Naive thymus-derived CD4-positive, alpha-beta T cell (primary cell): ENCODE measurements at regions not wholly inside any gene's neighbourhood (a gene's known extent, or its start where the extent isn't known, plus 50 kb on each side); places are given as distances from the start of the nearest gene placed in this dataset.

Experiments used
- ATAC-seq: fragments of 150-1000 bp; cut with Tn5 transposase; 2 replicates; pipeline ENCODE4 v1.10.0; 2021; ENCODE audit warnings: mild to moderate bottlenecking, moderate library complexity
- CTCF ChIA-PET: fragments of 350-600 bp; sonication (Branson Sonifier 250); formaldehyde crosslinking; loops from one replicate; lab custom pipeline; 2021; ENCODE audit warnings: antibody characterized with exemption; lab: Charles Lee
- POLR2A ChIA-PET: fragments of 350-600 bp; sonication (Branson Sonifier 250); formaldehyde crosslinking; loops from one replicate; lab custom pipeline; 2021; ENCODE audit warnings: antibody characterized with exemption, inconsistent platforms; lab: Charles Lee
- DNase-seq, 9 donors: peaks; one replicate each; pipeline versions ENCODE4 v3.0.0 to v3.0.0-alpha.2; 2020 to 2022; ENCODE audit warnings: mixed read lengths in 1 of 9
- H3K27ac ChIP-seq: one replicate; pipeline ENCODE4 v1.7.0; 2013; ENCODE audit warnings: mild to moderate bottlenecking, low read depth, low read length, moderate library complexity
- H3K27me3 ChIP-seq, 2 donors: one replicate each; pipeline ENCODE4 v1.7.0; 2013; ENCODE audit warnings: low read length in 2 of 2, mild to moderate bottlenecking in 2 of 2, moderate library complexity in 2 of 2; ENCODE audit not compliant: control insufficient read depth in 2 of 2, insufficient read depth in 2 of 2
- H3K36me3 ChIP-seq, 3 experiments: 1 replicate in 2 of 3; 2 replicates in 1 of 3; pipeline ENCODE4 v1.7.0; 2013; ENCODE audit warnings: low read length in 3 of 3, mild to moderate bottlenecking in 3 of 3, moderate library complexity in 1 of 3; ENCODE audit not compliant: insufficient read depth in 3 of 3, control insufficient read depth in 2 of 3
- H3K4me1 ChIP-seq, 2 donors: one replicate each; pipeline ENCODE4 v1.7.0; 2013; ENCODE audit warnings: low read length in 2 of 2, mild to moderate bottlenecking in 2 of 2, moderate library complexity in 1 of 2; ENCODE audit not compliant: control insufficient read depth in 2 of 2, insufficient read depth in 2 of 2
- H3K4me3 ChIP-seq: 2 replicates; pipeline ENCODE4 v1.7.0; 2013; ENCODE audit warnings: mild to moderate bottlenecking, low read length
- H3K9me3 ChIP-seq, 3 experiments: 1 replicate in 2 of 3; 2 replicates in 1 of 3; pipeline ENCODE4 v1.7.0; 2013; ENCODE audit warnings: low read length in 3 of 3; ENCODE audit not compliant: control insufficient read depth in 2 of 3
- H3K27ac Mint-ChIP-seq, 9 donors: one replicate each; pipeline ENCODE4 v1.8.0; 2020 to 2022; ENCODE audit warnings: mixed read lengths in 9 of 9, mild to moderate bottlenecking in 8 of 9, moderate library complexity in 5 of 9, inconsistent platforms in 2 of 9
- H3K27me3 Mint-ChIP-seq, 5 donors: one replicate each; pipeline ENCODE4 v1.8.0; 2021 to 2022; ENCODE audit warnings: mixed read lengths in 5 of 5, mild to moderate bottlenecking in 1 of 5
- H3K36me3 Mint-ChIP-seq, 5 donors: one replicate each; pipeline ENCODE4 v1.8.0; 2020 to 2022; ENCODE audit warnings: mixed read lengths in 5 of 5, mild to moderate bottlenecking in 3 of 5, inconsistent platforms in 1 of 5
- H3K4me1 Mint-ChIP-seq, 7 donors: one replicate each; pipeline ENCODE4 v1.8.0; 2020 to 2022; ENCODE audit warnings: mixed read lengths in 7 of 7, mild to moderate bottlenecking in 3 of 7, inconsistent platforms in 1 of 7
- H3K4me3 Mint-ChIP-seq, 10 donors: one replicate each; pipeline ENCODE4 v1.8.0; 2020 to 2022; ENCODE audit warnings: mild to moderate bottlenecking in 10 of 10, mixed read lengths in 10 of 10, moderate library complexity in 6 of 10, inconsistent platforms in 2 of 10
- H3K9me3 Mint-ChIP-seq, 11 donors: one replicate each; pipeline ENCODE4 v1.8.0; 2020 to 2022; ENCODE audit warnings: mixed read lengths in 11 of 11, mild to moderate bottlenecking in 4 of 11, inconsistent platforms in 1 of 11, moderate library complexity in 1 of 11
- intact Hi-C, 2 donors: fragments of 100-400 bp; cut with micrococcal nuclease; formaldehyde crosslinking; loops; one replicate each; pipeline ENCODE4 v1.15.1; 2023

- Histone ChIP-seq H3K4me3 (no peak overlapping the region), H3K36me3 (no peaks in the 10 kb centered on the region), H3K27ac (no peak overlapping the region), H3K4me1 (no peaks in the 10 kb centered on the region), H3K9me3 (no peaks in the 10 kb centered on the region), H3K27me3 (no peaks in the 10 kb centered on the region)
- Mint-ChIP-seq H3K36me3 (no peaks in the 10 kb centered on the region), H3K27ac (no peak overlapping the region), H3K27me3 (peaks cover 0 to 11% (median 0%) of the 10 kb centered on the region in 5 donors), H3K4me3 (no peak overlapping the region), H3K4me1 (no peaks in the 10 kb centered on the region), H3K9me3 (peaks cover 0 to 7% (median 2%) of the 10 kb centered on the region in 11 donors)
- intact Hi-C loops: no loop called here
- POLR2A ChIA-PET: interaction anchor here (0.6 kb wide), 1 partner anchor 65 kb away, joined by 3 read pairs; no protein-coding TSS in a partner anchor
- DNase-seq (no peak), ATAC-seq (no peak)
- CTCF ChIA-PET: no interaction called here
Measured at GRCh38 chr16:73569266-73569980, 521.5 kb upstream of the ZFHX3 start.

DNA sequence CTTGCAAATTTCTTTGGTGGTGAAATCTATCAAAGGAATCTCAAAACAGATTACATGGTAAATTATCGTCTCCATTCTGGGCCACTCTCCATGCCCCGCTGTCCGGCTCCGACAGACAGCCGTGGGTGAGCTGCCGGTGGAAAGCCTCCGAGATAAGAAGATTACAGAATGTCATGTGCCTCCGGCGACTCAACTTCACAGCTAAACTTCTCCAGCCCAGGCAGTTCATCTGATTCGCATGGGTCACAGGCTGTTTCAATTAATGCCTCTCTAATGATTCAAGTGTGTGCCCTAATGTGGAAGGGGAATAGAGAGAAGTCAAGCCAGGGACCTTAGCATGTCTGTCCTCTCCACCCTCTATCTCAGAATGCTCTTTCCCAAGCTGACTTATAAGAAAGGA, 520.8 kb upstream of the ZFHX3 start:
- POLR2A ChIA-PET: no interaction called here
- DNase-seq: no peak
- intact Hi-C loops: no loop called here

DNA sequence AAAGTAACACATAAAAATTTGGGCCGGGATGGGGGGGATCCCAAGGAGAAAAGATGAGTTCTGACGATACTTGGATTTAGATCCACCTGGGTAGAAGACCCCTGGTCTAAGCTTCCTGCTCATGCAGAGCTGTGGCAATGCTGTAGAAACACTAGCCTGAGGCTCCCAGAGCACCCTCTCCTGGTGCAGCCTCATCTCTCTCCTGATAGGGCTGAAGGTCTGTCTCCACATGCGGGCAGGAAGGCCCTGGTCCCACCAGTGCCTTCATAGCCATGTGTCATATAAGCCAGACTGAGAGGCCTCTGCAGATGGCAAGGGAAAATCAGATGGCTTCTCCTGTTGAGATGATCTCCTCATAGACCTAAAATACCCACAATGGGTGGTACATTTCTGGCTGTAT, 518.0 kb upstream of the ZFHX3 start:
- H3K36me3 ChIP-seq: no peaks in the 10 kb centered on the region
- no peaks in the 10 kb centered on the region for H3K27me3 ChIP-seq
- intact Hi-C loops: no loop called here
- ATAC-seq (no peak), DNase-seq (no peak)
- peaks cover 0 to 6% (median 2%) of the 10 kb centered on the region in 11 donors for H3K9me3 Mint-ChIP-seq
- CTCF ChIA-PET: no interaction called here
- no peaks in the 10 kb centered on the region for H3K4me1 ChIP-seq
- H3K36me3 Mint-ChIP-seq: no peaks in the 10 kb centered on the region
- peaks cover 0 to 11% (median 0%) of the 10 kb centered on the region in 5 donors for H3K27me3 Mint-ChIP-seq
- POLR2A ChIA-PET: no interaction called here
- H3K4me3 ChIP-seq: no peak overlapping the region
- no peak overlapping the region for H3K27ac Mint-ChIP-seq
- no peak overlapping the region for H3K4me3 Mint-ChIP-seq
- no peaks in the 10 kb centered on the region for H3K9me3 ChIP-seq
- no peak overlapping the region for H3K27ac ChIP-seq
- H3K4me1 Mint-ChIP-seq: no peaks in the 10 kb centered on the region

More for the DNA sequence above, 520.8 kb upstream of the ZFHX3 start:
- CTCF ChIA-PET: no interaction called here
- H3K27me3 Mint-ChIP-seq: peaks cover 0 to 11% (median 0%) of the 10 kb centered on the region in 5 donors
- H3K4me1 Mint-ChIP-seq: no peaks in the 10 kb centered on the region
- ATAC-seq: no peak
- H3K27me3 ChIP-seq: no peaks in the 10 kb centered on the region
- no peak overlapping the region for H3K4me3 Mint-ChIP-seq
- H3K9me3 ChIP-seq: no peaks in the 10 kb centered on the region
- no peaks in the 10 kb centered on the region for H3K36me3 ChIP-seq
- no peaks in the 10 kb centered on the region for H3K36me3 Mint-ChIP-seq
- peaks cover 0 to 6% (median 1%) of the 10 kb centered on the region in 11 donors for H3K9me3 Mint-ChIP-seq
- H3K27ac ChIP-seq: no peak overlapping the region
- no peaks in the 10 kb centered on the region for H3K4me1 ChIP-seq
- no peak overlapping the region for H3K27ac Mint-ChIP-seq
- no peak overlapping the region for H3K4me3 ChIP-seq

- H3K36me3 ChIP-seq: no peaks in the 10 kb centered on the region
- H3K4me1 ChIP-seq: no peaks in the 10 kb centered on the region
- no peak overlapping the region for H3K4me3 ChIP-seq
- no peaks in the 10 kb centered on the region for H3K9me3 ChIP-seq
- CTCF ChIA-PET: no interaction called here
- DNase-seq: no peak
- Mint-ChIP-seq H3K27ac (no peak overlapping the region), H3K36me3 (no peaks in the 10 kb centered on the region), H3K4me1 (no peaks in the 10 kb centered on the region), H3K4me3 (no peak overlapping the region), H3K27me3 (peaks cover 0 to 15% (median 0%) of the 10 kb centered on the region in 5 donors), H3K9me3 (peaks cover 0 to 6% (median 2%) of the 10 kb centered on the region in 11 donors)
- intact Hi-C loops: no loop called here
- ATAC-seq: no peak
- no peak overlapping the region for H3K27ac ChIP-seq
- POLR2A ChIA-PET: no interaction called here
- no peaks in the 10 kb centered on the region for H3K27me3 ChIP-seq
Measured at GRCh38 chr16:73565263-73565662, 517.3 kb upstream of the ZFHX3 start.

- CTCF ChIA-PET: interaction anchor here (0.6 kb wide), 1 partner anchor 17 kb away, joined by 3 read pairs; no protein-coding TSS in a partner anchor
- DNase-seq (no peak), ATAC-seq (no peak)
- Mint-ChIP-seq H3K4me1 (no peaks in the 10 kb centered on the region), H3K27ac (no peak overlapping the region), H3K27me3 (peaks cover 0 to 8% (median 0%) of the 10 kb centered on the region in 5 donors), H3K9me3 (peaks cover 0 to 6% (median 3%) of the 10 kb centered on the region in 11 donors), H3K4me3 (no peak overlapping the region), H3K36me3 (no peaks in the 10 kb centered on the region)
- intact Hi-C loops: no loop called here
- Histone ChIP-seq H3K9me3 (no peaks in the 10 kb centered on the region), H3K4me1 (no peaks in the 10 kb centered on the region), H3K36me3 (no peaks in the 10 kb centered on the region), H3K4me3 (no peak overlapping the region), H3K27ac (no peak overlapping the region), H3K27me3 (no peaks in the 10 kb centered on the region)
- POLR2A ChIA-PET: no interaction called here
Measured at GRCh38 chr16:73563709-73564108, 515.8 kb upstream of the ZFHX3 start.

DNA sequence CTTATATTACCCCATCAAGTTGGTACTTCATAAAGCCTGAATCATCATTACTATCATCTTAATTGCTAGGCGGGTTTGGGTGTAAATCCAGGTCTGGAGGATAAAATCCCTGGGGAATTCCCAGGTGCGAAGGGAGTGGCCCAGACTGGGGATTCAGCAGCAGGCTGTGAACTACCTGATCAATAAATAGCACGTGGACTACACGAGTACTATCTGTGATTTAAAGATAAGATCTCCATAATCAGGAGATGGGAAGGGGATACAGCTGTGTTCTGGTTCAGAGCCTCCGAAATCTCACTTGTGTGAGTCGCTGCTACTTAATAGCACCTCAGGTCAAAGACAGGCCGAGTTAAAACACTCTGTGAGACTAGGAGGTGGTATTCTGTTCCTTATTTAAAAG, 512.6 kb upstream of the ZFHX3 start:
- no peaks in the 10 kb centered on the region for H3K9me3 ChIP-seq
- H3K4me1 ChIP-seq: no peaks in the 10 kb centered on the region
- no peak for ATAC-seq
- ChIA-PET POLR2A (no interaction called here), CTCF (no interaction called here)
- H3K27me3 Mint-ChIP-seq: peaks cover 0 to 5% (median 0%) of the 10 kb centered on the region in 5 donors
- no peaks in the 10 kb centered on the region for H3K36me3 Mint-ChIP-seq
- no peaks in the 10 kb centered on the region for H3K36me3 ChIP-seq
- H3K4me3 Mint-ChIP-seq: no peak overlapping the region
- H3K27ac ChIP-seq: no peak overlapping the region
- DNase-seq: no peak
- H3K4me3 ChIP-seq: no peak overlapping the region
- peaks cover 0 to 6% (median 0%) of the 10 kb centered on the region in 11 donors for H3K9me3 Mint-ChIP-seq
- H3K27ac Mint-ChIP-seq: no peak overlapping the region
- no peaks in the 10 kb centered on the region for H3K27me3 ChIP-seq
- intact Hi-C loops: no loop called here
- no peaks in the 10 kb centered on the region for H3K4me1 Mint-ChIP-seq

DNA sequence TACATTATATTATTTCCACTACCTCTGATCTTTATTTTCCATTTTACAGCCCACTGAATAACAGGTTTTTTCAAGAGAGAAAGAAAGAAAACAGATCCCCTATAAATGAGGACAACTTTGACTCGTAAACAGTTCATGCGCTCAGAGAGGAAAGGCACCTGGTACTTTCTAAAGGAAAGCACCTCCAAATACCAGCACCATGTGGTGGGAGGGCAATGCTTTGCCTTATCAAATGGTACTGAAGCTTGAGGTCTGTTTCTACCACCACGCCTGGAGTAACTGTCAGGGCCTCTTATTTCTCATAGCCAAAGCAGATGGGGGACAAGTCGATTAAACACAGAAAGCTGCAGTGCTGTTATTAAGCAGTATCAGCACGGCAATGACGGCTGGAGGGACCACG, 510.3 kb upstream of the ZFHX3 start:
- ChIA-PET POLR2A (no interaction called here), CTCF (no interaction called here)
- no peaks in the 10 kb centered on the region for H3K27me3 ChIP-seq
- Mint-ChIP-seq H3K9me3 (peaks cover 0 to 4% (median 0%) of the 10 kb centered on the region in 11 donors), H3K4me3 (no peak overlapping the region), H3K27me3 (peaks cover 0 to 5% (median 0%) of the 10 kb centered on the region in 5 donors), H3K27ac (no peak overlapping the region), H3K4me1 (no peaks in the 10 kb centered on the region), H3K36me3 (no peaks in the 10 kb centered on the region)
- H3K27ac ChIP-seq: no peak overlapping the region
- no peak overlapping the region for H3K4me3 ChIP-seq
- intact Hi-C loops: no loop called here
- ATAC-seq (no peak), DNase-seq (no peak)
- H3K4me1 ChIP-seq: no peaks in the 10 kb centered on the region
- no peaks in the 10 kb centered on the region for H3K9me3 ChIP-seq
- no peaks in the 10 kb centered on the region for H3K36me3 ChIP-seq
